GM12875 (cell line): ENCODE measurements at regions not wholly inside any gene's neighbourhood (a gene's known extent, or its start where the extent isn't known, plus 50 kb on each side); places are given as distances from the start of the nearest gene placed in this dataset.

Experiments
- H3K4me3 ChIP-seq: one replicate; pipeline ENCODE4 v1.5.1; 2011; ENCODE audit warnings: low read depth, low read length, control low read depth
- CTCF ChIP-seq: IDR thresholded peaks from 2 replicates; pipeline ENCODE4 v1.5.1; 2011; ENCODE audit warnings: low read depth, mild to moderate bottlenecking, control low read depth, inconsistent platforms, low read length, moderate library complexity, borderline replicate concordance; ENCODE audit not compliant: insufficient read depth

- TF ChIP-seq CTCF = no peak
- no peak overlapping the region for H3K4me3 ChIP-seq
Measured at GRCh38 chr4:128347175-128347868, 59.7 kb upstream of the PGRMC2 start.

- no peak overlapping the region for H3K4me3 ChIP-seq
- no peak for TF ChIP-seq CTCF
Measured at GRCh38 chr4:128346054-128346716, 58.6 kb upstream of the PGRMC2 start.

GRCh38 chr4:128345650-128346049 is 58.0 kb upstream of the PGRMC2 start:
- no peak overlapping the region for H3K4me3 ChIP-seq
- TF ChIP-seq CTCF = no peak

GRCh38 chr4:128342762-128343161 is 55.1 kb upstream of the PGRMC2 start:
- no peak for TF ChIP-seq CTCF
- H3K4me3 ChIP-seq = no peak overlapping the region

- TF ChIP-seq CTCF = no peak
- H3K4me3 ChIP-seq = no peak overlapping the region
Measured at GRCh38 chr4:128341634-128342033, 54.0 kb upstream of the PGRMC2 start.

- no peak overlapping the region for H3K4me3 ChIP-seq
- no peak for TF ChIP-seq CTCF
Measured at GRCh38 chr4:128338634-128339355, 51.2 kb upstream of the PGRMC2 start.
